GM12878 (cell line): ENCODE measurements at regions not wholly inside any gene's neighbourhood (a gene's known extent, or its start where the extent isn't known, plus 50 kb on each side); places are given as distances from the start of the nearest gene placed in this dataset.
"Not testable (repeated sequence)": the region's sequence is repeated elsewhere in the genome, so short reads cannot be mapped to it uniquely, and the experiment has no call there.

Source experiments
- ATAC-seq: fragments of 200-7000 bp; cut with Tn5 transposase; 3 replicates; pipeline ENCODE4 v1.9.1; 2020; ENCODE audit warnings: mild to moderate bottlenecking, moderate library complexity
- BruUV-seq: library from RNA; stranded (reverse); fragments of 400-500 nt; replicated peaks from 2 replicates; lab custom pipeline; 2021; lab: Mats Ljungman, UMichigan
- CTCF ChIA-PET: fragments of 300-600 bp; sonication (Branson Sonifier 250); formaldehyde crosslinking; extraction: SDS; loops from one replicate; lab custom pipeline; 2021; ENCODE audit warnings: inconsistent platforms; lab: Yijun Ruan, JAX
- POLR2A ChIA-PET: fragments of 350-600 bp; formaldehyde crosslinking; extraction: SDS; loops from one replicate; lab custom pipeline; 2021; ENCODE audit warnings: inconsistent platforms; lab: Charles Lee
- RAD21 ChIA-PET: fragments of 300-600 bp; sonication (Branson Sonifier 250); formaldehyde crosslinking; loops from one replicate; lab custom pipeline; 2023; ENCODE audit warnings: antibody characterized with exemption; ENCODE audit not compliant: unreplicated experiment; lab: Charles Lee
- SMC1A ChIA-PET: fragments of 300-600 bp; sonication (Branson Sonifier 250); formaldehyde crosslinking; loops from one replicate; lab custom pipeline; 2023; ENCODE audit not compliant: unreplicated experiment, uncharacterized antibody; lab: Charles Lee
- DNase-seq: peaks from one replicate; pipeline ENCODE4 v3.0.0-alpha.2; 2011; ENCODE audit warnings: low read depth, low spot score
- FAIRE-seq: peaks from 3 replicates; lab custom pipeline; 2011; peaks lifted over from hg19 to GRCh38; lab: Jason Lieb, UNC
- H2AFZ ChIP-seq: 2 replicates; pipeline ENCODE4 v1.6.0; 2011; ENCODE audit warnings: low read depth, low read length, control low read depth; ENCODE audit not compliant: control insufficient read depth
- H3K27ac ChIP-seq: 2 replicates; pipeline ENCODE4 v1.5.1; 2011; ENCODE audit warnings: control low read depth; ENCODE audit not compliant: control insufficient read depth, insufficient read depth
- H3K27me3 ChIP-seq, 2 experiments: replicated peaks in 1 of 2; 2 replicates each; pipeline versions ENCODE4 v1.6.0 to v1.6.1; 2011; ENCODE audit warnings: low read length in 1 of 2; ENCODE audit not compliant: control insufficient read depth in 2 of 2, insufficient read depth in 2 of 2
- H3K36me3 ChIP-seq, 2 experiments: 2 replicates each; pipeline ENCODE4 v1.5.1; 2011; ENCODE audit warnings: low read length in 1 of 2; ENCODE audit not compliant: control insufficient read depth in 2 of 2, insufficient read depth in 2 of 2
- H3K4me1 ChIP-seq: 2 replicates; pipeline ENCODE4 v1.6.1; 2011; ENCODE audit warnings: mild to moderate bottlenecking, low read length, moderate library complexity, mixed read lengths; ENCODE audit not compliant: control insufficient read depth, insufficient read depth
- H3K4me2 ChIP-seq: 2 replicates; pipeline ENCODE4 v1.6.0; 2011; ENCODE audit warnings: control low read depth; ENCODE audit not compliant: control insufficient read depth, insufficient read depth
- H3K4me3 ChIP-seq: fragments of 200-600 bp; sonication (generic); 2 replicates; pipeline ENCODE4 v1.5.1; 2016
- H3K79me2 ChIP-seq: 2 replicates; pipeline ENCODE4 v1.6.0; 2011; ENCODE audit warnings: low read length; ENCODE audit not compliant: control insufficient read depth, insufficient read depth
- H3K9ac ChIP-seq: 2 replicates; pipeline ENCODE4 v1.8.0; 2011; ENCODE audit warnings: low read length, control low read depth, mixed read lengths; ENCODE audit not compliant: control insufficient read depth, insufficient read depth
- H3K9me3 ChIP-seq: replicated peaks from 3 replicates; pipeline ENCODE4 v1.5.1; 2011; ENCODE audit warnings: mild to moderate bottlenecking, low read length; ENCODE audit not compliant: control insufficient read depth, insufficient read depth
- H4K20me1 ChIP-seq: 2 replicates; pipeline ENCODE4 v1.6.0; 2011; ENCODE audit not compliant: control insufficient read depth, insufficient read depth
- KAT2A ChIP-seq: conservative IDR thresholded peaks from 2 replicates; pipeline ENCODE4 v1.6.1; 2011; ENCODE audit warnings: low read depth, low read length; ENCODE audit not compliant: control insufficient read depth
- RAD21 ChIP-seq: IDR thresholded peaks from 2 replicates; pipeline ENCODE4 v1.6.1; 2011; ENCODE audit warnings: mild to moderate bottlenecking, low read depth, low read length, moderate library complexity; ENCODE audit not compliant: insufficient read depth
- SUZ12 ChIP-seq: fragments of 200-600 bp; sonication (generic); IDR thresholded peaks from one replicate; pipeline ENCODE4 v1.6.1; 2018; ENCODE audit warnings: antibody characterized with exemption, mild to moderate bottlenecking; ENCODE audit not compliant: unreplicated experiment
- WGBS: methylation state at CpG from one replicate; pipeline ENCODE4 v1.1.6; 2016; ENCODE audit warnings: low lambda C conversion rate; ENCODE audit not compliant: insufficient replicate concordance, insufficient coverage; ENCODE audit errors: missing lambda C conversion rate; 5-methylcytosine and 5-hydroxymethylcytosine counted together
- in situ Hi-C: fragments of 300-500 bp; cut with MboI; formaldehyde crosslinking; loops from 9 replicates; pipeline ENCODE4 v1.14.3; 2018; ENCODE audit warnings: mixed read lengths
- intact Hi-C: fragments of 100-400 bp; cut with micrococcal nuclease; formaldehyde crosslinking; loops from one replicate; pipeline ENCODE4 v1.14.2; 2022; ENCODE audit not compliant: unreplicated experiment
- TF ChIP-seq, protein P1 (sequence below): IDR thresholded peaks from 2 replicates; pipeline ENCODE4 v1.6.1; 2011; ENCODE audit warnings: mild to moderate bottlenecking, low read depth, low read length, moderate library complexity; ENCODE audit not compliant: insufficient replicate concordance
- TF ChIP-seq, protein P2 (sequence below): fragments of 450-650 bp; formaldehyde crosslinking; IDR thresholded peaks from 2 replicates; pipeline ENCODE4 v1.4.0; 2020; ENCODE audit warnings: mild to moderate bottlenecking, moderate library complexity
- TF ChIP-seq, protein P3 (sequence below): IDR thresholded peaks from 2 replicates; pipeline ENCODE4 v1.6.1; 2012; ENCODE audit warnings: low read length, inconsistent platforms

DNA sequence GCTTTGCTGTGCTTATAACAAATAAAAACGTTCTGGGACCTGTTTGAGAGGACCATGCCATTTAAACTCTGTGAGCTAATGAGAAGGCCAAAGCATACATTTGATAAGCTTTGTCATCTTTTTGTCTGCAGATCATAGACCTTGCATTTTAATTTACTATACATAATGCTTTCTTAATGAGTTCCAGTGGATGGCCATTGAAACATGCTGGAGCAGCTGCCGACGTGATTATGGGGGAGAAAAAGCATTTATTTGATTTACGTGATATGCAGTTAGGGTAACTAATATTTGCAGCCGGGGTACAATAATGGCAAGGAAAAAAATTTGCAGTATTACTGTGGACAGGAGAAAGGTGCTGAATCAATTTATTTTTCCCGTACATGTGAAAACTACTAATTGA, 240.2 kb downstream of the FAT3 start:
- TF ChIP-seq, protein P1, sequence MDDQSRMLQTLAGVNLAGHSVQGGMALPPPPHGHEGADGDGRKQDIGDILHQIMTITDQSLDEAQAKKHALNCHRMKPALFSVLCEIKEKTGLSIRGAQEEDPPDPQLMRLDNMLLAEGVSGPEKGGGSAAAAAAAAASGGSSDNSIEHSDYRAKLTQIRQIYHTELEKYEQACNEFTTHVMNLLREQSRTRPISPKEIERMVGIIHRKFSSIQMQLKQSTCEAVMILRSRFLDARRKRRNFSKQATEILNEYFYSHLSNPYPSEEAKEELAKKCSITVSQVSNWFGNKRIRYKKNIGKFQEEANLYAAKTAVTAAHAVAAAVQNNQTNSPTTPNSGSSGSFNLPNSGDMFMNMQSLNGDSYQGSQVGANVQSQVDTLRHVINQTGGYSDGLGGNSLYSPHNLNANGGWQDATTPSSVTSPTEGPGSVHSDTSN, result no peak
- TF ChIP-seq, protein P2, sequence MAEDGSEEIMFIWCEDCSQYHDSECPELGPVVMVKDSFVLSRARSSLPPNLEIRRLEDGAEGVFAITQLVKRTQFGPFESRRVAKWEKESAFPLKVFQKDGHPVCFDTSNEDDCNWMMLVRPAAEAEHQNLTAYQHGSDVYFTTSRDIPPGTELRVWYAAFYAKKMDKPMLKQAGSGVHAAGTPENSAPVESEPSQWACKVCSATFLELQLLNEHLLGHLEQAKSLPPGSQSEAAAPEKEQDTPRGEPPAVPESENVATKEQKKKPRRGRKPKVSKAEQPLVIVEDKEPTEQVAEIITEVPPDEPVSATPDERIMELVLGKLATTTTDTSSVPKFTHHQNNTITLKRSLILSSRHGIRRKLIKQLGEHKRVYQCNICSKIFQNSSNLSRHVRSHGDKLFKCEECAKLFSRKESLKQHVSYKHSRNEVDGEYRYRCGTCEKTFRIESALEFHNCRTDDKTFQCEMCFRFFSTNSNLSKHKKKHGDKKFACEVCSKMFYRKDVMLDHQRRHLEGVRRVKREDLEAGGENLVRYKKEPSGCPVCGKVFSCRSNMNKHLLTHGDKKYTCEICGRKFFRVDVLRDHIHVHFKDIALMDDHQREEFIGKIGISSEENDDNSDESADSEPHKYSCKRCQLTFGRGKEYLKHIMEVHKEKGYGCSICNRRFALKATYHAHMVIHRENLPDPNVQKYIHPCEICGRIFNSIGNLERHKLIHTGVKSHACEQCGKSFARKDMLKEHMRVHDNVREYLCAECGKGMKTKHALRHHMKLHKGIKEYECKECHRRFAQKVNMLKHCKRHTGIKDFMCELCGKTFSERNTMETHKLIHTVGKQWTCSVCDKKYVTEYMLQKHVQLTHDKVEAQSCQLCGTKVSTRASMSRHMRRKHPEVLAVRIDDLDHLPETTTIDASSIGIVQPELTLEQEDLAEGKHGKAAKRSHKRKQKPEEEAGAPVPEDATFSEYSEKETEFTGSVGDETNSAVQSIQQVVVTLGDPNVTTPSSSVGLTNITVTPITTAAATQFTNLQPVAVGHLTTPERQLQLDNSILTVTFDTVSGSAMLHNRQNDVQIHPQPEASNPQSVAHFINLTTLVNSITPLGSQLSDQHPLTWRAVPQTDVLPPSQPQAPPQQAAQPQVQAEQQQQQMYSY (CRISPR knock-in tag), result no peak
- TF ChIP-seq SUZ12 (no peak), KAT2A (no peak), RAD21 (no peak)
- TF ChIP-seq, protein P3, sequence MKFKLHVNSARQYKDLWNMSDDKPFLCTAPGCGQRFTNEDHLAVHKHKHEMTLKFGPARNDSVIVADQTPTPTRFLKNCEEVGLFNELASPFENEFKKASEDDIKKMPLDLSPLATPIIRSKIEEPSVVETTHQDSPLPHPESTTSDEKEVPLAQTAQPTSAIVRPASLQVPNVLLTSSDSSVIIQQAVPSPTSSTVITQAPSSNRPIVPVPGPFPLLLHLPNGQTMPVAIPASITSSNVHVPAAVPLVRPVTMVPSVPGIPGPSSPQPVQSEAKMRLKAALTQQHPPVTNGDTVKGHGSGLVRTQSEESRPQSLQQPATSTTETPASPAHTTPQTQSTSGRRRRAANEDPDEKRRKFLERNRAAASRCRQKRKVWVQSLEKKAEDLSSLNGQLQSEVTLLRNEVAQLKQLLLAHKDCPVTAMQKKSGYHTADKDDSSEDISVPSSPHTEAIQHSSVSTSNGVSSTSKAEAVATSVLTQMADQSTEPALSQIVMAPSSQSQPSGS, result no peak
- ChIA-PET CTCF (no interaction called here), SMC1A (no interaction called here), RAD21 (no interaction called here), POLR2A (no interaction called here)
- 19% methylated on average over 6 of the region's 6 CpGs for WGBS
- FAIRE-seq (no peak), DNase-seq (no peak), ATAC-seq (no peak)
- BruUV-seq, result no TSS peak
- Histone ChIP-seq H3K36me3 (no peaks in the 10 kb centered on the region), H3K79me2 (no peaks in the 10 kb centered on the region), H3K9me3 (no peaks in the 10 kb centered on the region), H3K27ac (no peak overlapping the region), H3K4me1 (no peaks in the 10 kb centered on the region), H3K4me2 (no peak overlapping the region), H3K27me3 (peaks cover 0 to 3% of the 10 kb centered on the region in 2 experiments; a peak in 1 of 4 replicates), H3K4me3 (no peak overlapping the region), H3K9ac (no peak overlapping the region), H4K20me1 (no peaks in the 10 kb centered on the region), H2AFZ (no peak overlapping the region)
- in situ Hi-C loops, result no loop called here
- intact Hi-C loops, result no loop called here

DNA sequence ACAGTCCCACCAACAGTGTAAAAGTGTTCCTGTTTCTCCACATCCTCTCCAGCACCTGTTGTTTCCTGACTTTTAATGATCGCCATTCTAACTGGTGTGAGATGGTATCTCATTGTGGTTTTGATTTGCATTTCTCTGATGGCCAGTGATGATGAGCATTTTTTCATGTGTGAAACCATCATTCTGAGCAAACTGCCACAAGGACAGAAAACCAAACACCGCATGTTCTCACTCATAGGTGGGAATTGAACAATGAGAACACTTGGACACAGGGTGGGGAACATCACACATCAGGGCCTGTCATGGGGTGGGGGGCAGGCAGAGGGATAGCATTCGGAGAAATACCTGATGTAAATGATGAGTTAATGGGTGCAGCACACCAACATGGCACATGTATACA, 240.8 kb downstream of the FAT3 start:
- DNase-seq, H3K4me3 ChIP-seq, H2AFZ ChIP-seq, intact Hi-C loops, H3K79me2 ChIP-seq, H3K36me3 ChIP-seq, CTCF ChIA-PET, H3K9me3 ChIP-seq, H3K4me1 ChIP-seq, H3K27ac ChIP-seq, FAIRE-seq, SMC1A ChIA-PET, H3K9ac ChIP-seq, H3K27me3 ChIP-seq, H4K20me1 ChIP-seq, POLR2A ChIA-PET, RAD21 ChIA-PET, BruUV-seq, in situ Hi-C loops, H3K4me2 ChIP-seq: not testable (repeated sequence)
- ATAC-seq, result peak; percentile 49
- WGBS, result 23% methylated on average over 3 of the region's 3 CpGs
